ENCODE measurements at regions not wholly inside any gene's neighbourhood (a gene's known extent, or its start where the extent isn't known, plus 50 kb on each side); places are given as distances from the start of the nearest gene placed in this dataset.

DNA sequence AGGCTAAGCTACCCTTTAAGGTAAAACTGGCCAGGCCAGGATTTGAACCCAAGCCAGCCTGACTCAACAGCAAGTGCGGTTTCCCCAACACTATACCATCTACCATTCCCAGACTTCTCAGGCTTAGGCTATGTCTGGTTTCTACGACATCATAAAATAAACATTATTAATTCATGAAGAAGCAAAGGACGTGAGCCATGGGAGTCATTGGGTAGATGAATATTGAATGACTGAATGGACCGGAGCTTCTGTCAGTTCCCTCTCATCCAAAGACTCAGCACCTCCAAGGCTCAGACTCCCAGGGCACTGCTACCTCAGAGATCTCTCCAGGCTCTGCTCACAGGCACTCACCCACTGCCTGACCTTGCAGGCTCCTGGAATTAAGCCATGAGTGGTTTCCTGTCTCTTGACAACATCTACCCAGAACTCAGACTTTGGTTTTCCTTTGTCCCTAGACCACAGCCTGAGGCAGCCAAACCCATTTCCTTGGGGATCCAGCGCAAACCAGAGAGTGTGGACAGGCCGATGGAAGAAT, 64.6 kb upstream of the STEAP1B start:
- peaks cover 0 to 2% (median 0%) of the 10 kb centered on the region in 4 donors for H3K27me3 ChIP-seq (ENCODE audit: control insufficient read depth in 4 of 4, insufficient read depth in 4 of 4, low read length in 3 of 4)
- H3K4me1 ChIP-seq (ENCODE audit: control insufficient read depth in 4 of 4, insufficient read depth in 4 of 4, low read length in 3 of 4): peaks cover 8 to 23% (median 17%) of the 10 kb centered on the region in 4 donors
- no peak overlapping the region for H3K4me3 ChIP-seq (ENCODE audit: low read depth in 1 of 3, low read length in 3 of 3)
- H3K27ac ChIP-seq (ENCODE audit: low read depth in 1 of 2, low read length in 2 of 2): no peak overlapping the region
- no peak overlapping the region for H3K9ac ChIP-seq (ENCODE audit: low read depth in 1 of 2, low read length in 2 of 2)
- no peaks in the 10 kb centered on the region for H3K36me3 ChIP-seq (ENCODE audit: control insufficient read depth in 4 of 4, insufficient read depth in 3 of 4, low read depth in 1 of 4, low read length in 3 of 4)
- TF ChIP-seq RAD21 (IDR thresholded peaks at IDR 0.05) (no peak), YY1 (IDR thresholded peaks at IDR 0.05) (no peak), SP1 (IDR thresholded peaks at IDR 0.05) (no peak), RXRA (IDR thresholded peaks at IDR 0.05) (no peak), HNF4A (conservative IDR thresholded peaks at IDR 0.05) (no peak), NR2F2 (IDR thresholded peaks at IDR 0.05) (no peak), TAF1 (conservative IDR thresholded peaks at IDR 0.05) (no peak), FOXA1 (IDR thresholded peaks at IDR 0.05) (no peak), JUND (IDR thresholded peaks at IDR 0.05) (no peak)
- TF ChIP-seq, protein P1, sequence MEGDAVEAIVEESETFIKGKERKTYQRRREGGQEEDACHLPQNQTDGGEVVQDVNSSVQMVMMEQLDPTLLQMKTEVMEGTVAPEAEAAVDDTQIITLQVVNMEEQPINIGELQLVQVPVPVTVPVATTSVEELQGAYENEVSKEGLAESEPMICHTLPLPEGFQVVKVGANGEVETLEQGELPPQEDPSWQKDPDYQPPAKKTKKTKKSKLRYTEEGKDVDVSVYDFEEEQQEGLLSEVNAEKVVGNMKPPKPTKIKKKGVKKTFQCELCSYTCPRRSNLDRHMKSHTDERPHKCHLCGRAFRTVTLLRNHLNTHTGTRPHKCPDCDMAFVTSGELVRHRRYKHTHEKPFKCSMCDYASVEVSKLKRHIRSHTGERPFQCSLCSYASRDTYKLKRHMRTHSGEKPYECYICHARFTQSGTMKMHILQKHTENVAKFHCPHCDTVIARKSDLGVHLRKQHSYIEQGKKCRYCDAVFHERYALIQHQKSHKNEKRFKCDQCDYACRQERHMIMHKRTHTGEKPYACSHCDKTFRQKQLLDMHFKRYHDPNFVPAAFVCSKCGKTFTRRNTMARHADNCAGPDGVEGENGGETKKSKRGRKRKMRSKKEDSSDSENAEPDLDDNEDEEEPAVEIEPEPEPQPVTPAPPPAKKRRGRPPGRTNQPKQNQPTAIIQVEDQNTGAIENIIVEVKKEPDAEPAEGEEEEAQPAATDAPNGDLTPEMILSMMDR (IDR thresholded peaks at IDR 0.05; ENCODE audit: low read depth, low read length, missing input control): no peak
- TF ChIP-seq, protein P2, sequence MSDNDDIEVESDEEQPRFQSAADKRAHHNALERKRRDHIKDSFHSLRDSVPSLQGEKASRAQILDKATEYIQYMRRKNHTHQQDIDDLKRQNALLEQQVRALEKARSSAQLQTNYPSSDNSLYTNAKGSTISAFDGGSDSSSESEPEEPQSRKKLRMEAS (IDR thresholded peaks at IDR 0.05): no peak
- DNase-seq (ENCODE audit: low spot score): no peak
- WGBS: 81% methylated on average over 6 of the region's 6 CpGs
- no peaks in the 10 kb centered on the region for H3K9me3 ChIP-seq (ENCODE audit: control insufficient read depth in 4 of 4, low read length in 3 of 4)

DNA sequence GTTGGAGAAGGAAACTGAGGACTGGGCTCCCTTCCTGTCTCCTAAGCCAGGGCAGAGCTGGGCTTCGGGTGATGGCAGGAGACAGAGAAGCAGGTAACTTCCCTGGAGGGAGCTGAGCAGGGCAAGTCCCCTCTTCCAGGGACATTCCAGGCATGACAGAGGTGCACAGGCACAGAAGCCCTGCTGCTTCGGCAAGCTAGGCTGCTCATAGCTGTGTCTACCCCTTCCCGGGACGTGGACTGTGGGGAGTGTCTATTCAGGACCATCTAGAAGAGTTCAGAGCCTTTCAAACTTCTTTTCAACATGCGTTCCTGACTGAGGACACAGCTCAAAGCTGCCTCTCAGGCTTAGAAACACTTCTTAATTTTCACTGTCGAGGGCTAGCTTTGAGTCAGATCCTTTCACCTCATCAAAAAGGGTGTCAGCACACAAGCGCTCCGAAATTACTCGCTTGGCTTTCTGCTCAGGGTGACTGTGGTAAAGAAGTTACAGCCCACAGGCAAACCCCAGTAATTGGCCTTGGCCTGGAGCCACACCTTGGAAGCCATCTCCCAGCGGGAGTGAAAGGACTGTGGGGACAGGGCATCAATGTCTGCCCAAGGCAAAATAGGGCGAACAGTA, 63.7 kb upstream of the STEAP1B start:
- H3K27me3 ChIP-seq (ENCODE audit: control insufficient read depth in 4 of 4, insufficient read depth in 4 of 4, low read length in 3 of 4): peaks cover 0 to 2% (median 0%) of the 10 kb centered on the region in 4 donors
- H3K4me3 ChIP-seq (ENCODE audit: low read depth in 1 of 3, low read length in 3 of 3): no peak overlapping the region
- no peak for DNase-seq (ENCODE audit: low spot score)
- no peak overlapping the region for H3K9ac ChIP-seq (ENCODE audit: low read depth in 1 of 2, low read length in 2 of 2)
- no peak overlapping the region for H3K27ac ChIP-seq (ENCODE audit: low read depth in 1 of 2, low read length in 2 of 2)
- H3K9me3 ChIP-seq (ENCODE audit: control insufficient read depth in 4 of 4, low read length in 3 of 4): no peaks in the 10 kb centered on the region
- peaks cover 8 to 23% (median 17%) of the 10 kb centered on the region in 4 donors for H3K4me1 ChIP-seq (ENCODE audit: control insufficient read depth in 4 of 4, insufficient read depth in 4 of 4, low read length in 3 of 4)
- WGBS: 66% methylated on average over 11 of the region's 11 CpGs
- TF ChIP-seq EGR1 (IDR thresholded peaks at IDR 0.05; ENCODE audit: low read depth in 2 of 2) (no peak), SP1 (IDR thresholded peaks at IDR 0.05) (no peak), HNF4A (conservative IDR thresholded peaks at IDR 0.05) (no peak), REST (IDR thresholded peaks at IDR 0.05) (no peak), ZBTB33 (IDR thresholded peaks at IDR 0.05) (no peak), TAF1 (conservative IDR thresholded peaks at IDR 0.05) (no peak), FOXA1 (IDR thresholded peaks at IDR 0.05) (no peak), YY1 (IDR thresholded peaks at IDR 0.05) (no peak), HNF4G (IDR thresholded peaks at IDR 0.05) (no peak), RXRA (IDR thresholded peaks at IDR 0.05) (no peak), RAD21 (IDR thresholded peaks at IDR 0.05) (no peak), FOXA2 (IDR thresholded peaks at IDR 0.05) (no peak), JUND (IDR thresholded peaks at IDR 0.05) (no peak)
- TF ChIP-seq, protein P3, sequence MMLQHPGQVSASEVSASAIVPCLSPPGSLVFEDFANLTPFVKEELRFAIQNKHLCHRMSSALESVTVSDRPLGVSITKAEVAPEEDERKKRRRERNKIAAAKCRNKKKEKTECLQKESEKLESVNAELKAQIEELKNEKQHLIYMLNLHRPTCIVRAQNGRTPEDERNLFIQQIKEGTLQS (IDR thresholded peaks at IDR 0.05): no peak
- TF ChIP-seq, protein P2 (IDR thresholded peaks at IDR 0.05): no peak
- TF ChIP-seq, protein P1 (IDR thresholded peaks at IDR 0.05; ENCODE audit: low read depth, low read length, missing input control): no peak
- no peaks in the 10 kb centered on the region for H3K36me3 ChIP-seq (ENCODE audit: control insufficient read depth in 4 of 4, insufficient read depth in 3 of 4, low read depth in 1 of 4, low read length in 3 of 4)

Measured in liver (tissue), 8 donors.